HEK293 (cell line): ENCODE measurements at regions not wholly inside any gene's neighbourhood (a gene's known extent, or its start where the extent isn't known, plus 50 kb on each side); places are given as distances from the start of the nearest gene placed in this dataset.

ENCODE experiments used
- CTCF ChIA-PET: fragments of 350-600 bp; formaldehyde crosslinking; extraction: SDS; loops from one replicate; lab custom pipeline; 2021; ENCODE audit warnings: antibody characterized with exemption; lab: Yijun Ruan, JAX
- POLR2A ChIA-PET: fragments of 300-600 bp; formaldehyde crosslinking; extraction: SDS; loops from one replicate; lab custom pipeline; 2020; ENCODE audit warnings: antibody characterized with exemption, inconsistent platforms; lab: Yijun Ruan, JAX
- H3K27ac ChIP-seq: fragments of 200-500 bp; sonication (Bioruptor generic); 2 replicates; pipeline ENCODE4 v1.5.1; 2014; ENCODE audit warnings: low read depth, low read length, control low read depth, inconsistent platforms; ENCODE audit errors: extremely low read depth
- H3K36me3 ChIP-seq, 2 experiments: fragments of 200-500 bp in 1 of 2; sonication (Bioruptor generic) in 1 of 2; 1 replicate in 1 of 2; 2 replicates in 1 of 2; pipeline ENCODE4 v1.5.1; 2014 to 2017; ENCODE audit warnings: inconsistent platforms in 2 of 2, low read length in 2 of 2; ENCODE audit not compliant: control insufficient read depth in 2 of 2, insufficient read depth in 1 of 2
- H3K4me1 ChIP-seq: fragments of 200-500 bp; sonication (Bioruptor generic); 2 replicates; pipeline ENCODE4 v1.5.1; 2014; ENCODE audit warnings: mild to moderate bottlenecking, low read length, inconsistent platforms; ENCODE audit not compliant: control insufficient read depth, insufficient read depth
- H3K4me3 ChIP-seq: 2 replicates; pipeline ENCODE4 v1.5.1; 2011; ENCODE audit warnings: low read depth, mild to moderate bottlenecking, control low read depth, low read length, moderate library complexity
- H3K9me3 ChIP-seq: fragments of 200-500 bp; sonication (Bioruptor generic); 2 replicates; pipeline ENCODE4 v1.5.1; 2014; ENCODE audit warnings: low read depth, low read length, inconsistent platforms; ENCODE audit not compliant: control insufficient read depth, insufficient read depth
- AEBP2 ChIP-seq: fragments of 450-650 bp; formaldehyde crosslinking; IDR thresholded peaks from 2 replicates; pipeline ENCODE4 v1.5.1; 2016; ENCODE audit warnings: missing biosample characterization, missing genetic modification characterization, borderline replicate concordance
- EGR2 ChIP-seq: fragments of 450-650 bp; formaldehyde crosslinking; IDR thresholded peaks from 2 replicates; pipeline ENCODE4 v1.5.1; 2016; ENCODE audit warnings: low read depth, missing biosample characterization, missing genetic modification characterization
- SP3 ChIP-seq: fragments of 450-650 bp; formaldehyde crosslinking; IDR thresholded peaks from 2 replicates; pipeline ENCODE4 v1.5.1; 2016; ENCODE audit warnings: missing biosample characterization, missing genetic modification characterization
- ZBTB17 ChIP-seq: fragments of 450-650 bp; formaldehyde crosslinking; IDR thresholded peaks from 2 replicates; pipeline ENCODE4 v1.5.1; 2016; ENCODE audit warnings: missing biosample characterization, missing genetic modification characterization
- ZBTB21 ChIP-seq: fragments of 450-650 bp; formaldehyde crosslinking; IDR thresholded peaks from 2 replicates; pipeline ENCODE4 v1.5.1; 2017; ENCODE audit warnings: missing biosample characterization, missing genetic modification characterization
- ZNF174 ChIP-seq: fragments of 450-650 bp; formaldehyde crosslinking; IDR thresholded peaks from 2 replicates; pipeline ENCODE4 v1.5.0; 2017; ENCODE audit warnings: missing biosample characterization, mild to moderate bottlenecking, missing genetic modification characterization
- ZNF280D ChIP-seq: fragments of 450-650 bp; formaldehyde crosslinking; IDR thresholded peaks from 2 replicates; pipeline ENCODE4 v1.5.1; 2016; ENCODE audit warnings: missing biosample characterization, missing genetic modification characterization
- ZNF350 ChIP-seq: fragments of 450-650 bp; formaldehyde crosslinking; IDR thresholded peaks from 2 replicates; pipeline ENCODE4 v1.5.0; 2017; ENCODE audit warnings: missing biosample characterization, mild to moderate bottlenecking, missing genetic modification characterization
- ZNF654 ChIP-seq: fragments of 450-650 bp; formaldehyde crosslinking; IDR thresholded peaks from 2 replicates; pipeline ENCODE4 v1.5.1; 2016; ENCODE audit warnings: low read depth, missing biosample characterization, missing genetic modification characterization
- ZNF704 ChIP-seq: fragments of 450-650 bp; formaldehyde crosslinking; IDR thresholded peaks from 2 replicates; pipeline ENCODE4 v1.5.1; 2016; ENCODE audit warnings: missing biosample characterization, missing genetic modification characterization
- ZNF776 ChIP-seq: fragments of 450-650 bp; formaldehyde crosslinking; IDR thresholded peaks from 2 replicates; pipeline ENCODE4 v1.5.0; 2017; ENCODE audit warnings: missing biosample characterization, missing genetic modification characterization, borderline replicate concordance
- ZSCAN23 ChIP-seq: fragments of 450-650 bp; formaldehyde crosslinking; IDR thresholded peaks from 2 replicates; pipeline ENCODE4 v1.5.1; 2016; ENCODE audit warnings: missing biosample characterization, missing genetic modification characterization
- TF ChIP-seq, protein P1 (sequence below): fragments of 450-650 bp; formaldehyde crosslinking; IDR thresholded peaks from 2 replicates; pipeline ENCODE4 v1.5.0; 2017; ENCODE audit warnings: missing biosample characterization, missing genetic modification characterization, borderline replicate concordance

GRCh38 chr1:224543453-224543852, 72.7 kb upstream of the CNIH3 start:
- peaks cover 30% of the 10 kb centered on the region for H3K4me1 ChIP-seq
- 0 out of 2 replicates have a peak, but pooled peaks have one; percentile 20 for TF ChIP-seq ZNF776 (tag by site-specific recombination)
- no peak for TF ChIP-seq EGR2 (tag by site-specific recombination)
- no peaks in the 10 kb centered on the region for H3K36me3 ChIP-seq
- H3K4me3 ChIP-seq, result no peak overlapping the region
- H3K27ac ChIP-seq, result peak overlapping the region; percentile 39; the same call in 1 of the 2 replicates
- ChIA-PET CTCF (interaction anchor here (0.7 to 5.9 kb wide), 6 partner anchors 13 to 492 kb away, joined by 3 to 39 read pairs (median 6); no protein-coding TSS in a partner anchor), POLR2A (interaction anchor here (1.1 to 1.7 kb wide), 3 partner anchors 14 to 73 kb away, joined by 3 to 7 read pairs (median 5); partner anchors contain the start of gene CNIH3)
- H3K9me3 ChIP-seq, result no peaks in the 10 kb centered on the region

DNA sequence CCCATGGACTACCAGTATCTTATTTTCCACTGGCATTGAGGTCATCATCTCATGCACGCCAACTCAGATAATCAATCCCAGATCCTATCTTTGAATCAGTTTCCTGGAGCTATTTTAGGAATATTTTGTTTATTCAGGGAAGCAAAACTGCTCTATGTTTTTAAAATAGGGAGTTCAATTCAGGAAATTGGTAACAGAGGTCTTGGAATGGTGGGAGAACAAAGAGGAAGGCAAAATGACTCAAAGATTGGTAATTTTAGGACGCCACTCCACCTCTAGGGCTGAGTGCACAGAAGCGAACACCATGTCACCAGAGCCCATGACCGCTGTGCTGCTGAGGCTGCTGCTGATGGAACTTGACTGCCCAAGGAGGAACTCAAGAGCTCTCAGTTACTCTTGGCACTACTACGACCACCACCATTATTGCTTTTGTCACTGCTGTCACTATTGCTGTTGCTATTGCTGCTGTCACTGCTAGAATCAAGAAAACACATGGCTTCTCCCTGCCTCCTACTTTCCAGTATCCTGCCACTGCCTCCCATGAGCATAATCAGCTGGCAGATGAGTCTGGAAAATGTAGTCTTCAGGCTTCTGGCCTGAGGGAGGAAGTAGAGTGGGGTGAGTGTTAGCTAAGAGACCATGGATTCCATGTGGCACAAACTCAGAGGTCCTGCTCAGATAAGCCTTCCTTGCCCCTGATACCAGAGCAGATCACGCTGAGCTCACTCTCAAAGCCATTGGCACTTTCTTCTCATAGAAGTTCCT, 71.6 kb upstream of the CNIH3 start:
- Histone ChIP-seq H3K4me1 (peaks cover 30% of the 10 kb centered on the region), H3K27ac (no peak overlapping the region), H3K4me3 (no peak overlapping the region), H3K9me3 (no peaks in the 10 kb centered on the region), H3K36me3 (no peaks in the 10 kb centered on the region)
- CTCF ChIA-PET, result interaction anchor here (0.6 to 5.9 kb wide), 4 partner anchors 31 to 309 kb away, joined by 4 to 39 read pairs (median 11); no protein-coding TSS in a partner anchor
- TF ChIP-seq ZNF654 (tag by site-specific recombination) (no peak), ZNF280D (tag by site-specific recombination) (no peak), ZNF704 (tag by site-specific recombination) (no peak), ZBTB21 (tag by site-specific recombination) (no peak), AEBP2 (tag by site-specific recombination) (no peak), SP3 (tag by site-specific recombination) (no peak), ZNF350 (tag by site-specific recombination) (no peak), ZNF174 (tag by site-specific recombination) (no peak), ZSCAN23 (tag by site-specific recombination) (no peak), ZBTB17 (tag by site-specific recombination) (no peak)
- TF ChIP-seq, protein P1, sequence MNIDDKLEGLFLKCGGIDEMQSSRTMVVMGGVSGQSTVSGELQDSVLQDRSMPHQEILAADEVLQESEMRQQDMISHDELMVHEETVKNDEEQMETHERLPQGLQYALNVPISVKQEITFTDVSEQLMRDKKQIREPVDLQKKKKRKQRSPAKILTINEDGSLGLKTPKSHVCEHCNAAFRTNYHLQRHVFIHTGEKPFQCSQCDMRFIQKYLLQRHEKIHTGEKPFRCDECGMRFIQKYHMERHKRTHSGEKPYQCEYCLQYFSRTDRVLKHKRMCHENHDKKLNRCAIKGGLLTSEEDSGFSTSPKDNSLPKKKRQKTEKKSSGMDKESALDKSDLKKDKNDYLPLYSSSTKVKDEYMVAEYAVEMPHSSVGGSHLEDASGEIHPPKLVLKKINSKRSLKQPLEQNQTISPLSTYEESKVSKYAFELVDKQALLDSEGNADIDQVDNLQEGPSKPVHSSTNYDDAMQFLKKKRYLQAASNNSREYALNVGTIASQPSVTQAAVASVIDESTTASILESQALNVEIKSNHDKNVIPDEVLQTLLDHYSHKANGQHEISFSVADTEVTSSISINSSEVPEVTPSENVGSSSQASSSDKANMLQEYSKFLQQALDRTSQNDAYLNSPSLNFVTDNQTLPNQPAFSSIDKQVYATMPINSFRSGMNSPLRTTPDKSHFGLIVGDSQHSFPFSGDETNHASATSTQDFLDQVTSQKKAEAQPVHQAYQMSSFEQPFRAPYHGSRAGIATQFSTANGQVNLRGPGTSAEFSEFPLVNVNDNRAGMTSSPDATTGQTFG (tag by site-specific recombination), result no peak
- POLR2A ChIA-PET, result no interaction called here
